H1 (cell line): ENCODE measurements at regions not wholly inside any gene's neighbourhood (a gene's known extent, or its start where the extent isn't known, plus 50 kb on each side); places are given as distances from the start of the nearest gene placed in this dataset.

Experiments
- CTCF ChIA-PET: fragments of 300-600 bp; sonication (Branson Sonifier 250); formaldehyde crosslinking; loops from one replicate; lab custom pipeline; 2021; ENCODE audit not compliant: partially characterized antibody; lab: Charles Lee
- POLR2A ChIA-PET: fragments of 300-600 bp; sonication (Branson Sonifier 250); formaldehyde crosslinking; loops from one replicate; lab custom pipeline; 2021; ENCODE audit warnings: inconsistent platforms; ENCODE audit not compliant: partially characterized antibody; lab: Charles Lee
- DNase-seq, 2 experiments: peaks; one replicate each; pipeline versions ENCODE4 v3.0.0 to v3.0.0-alpha.2; 2010 to 2022; ENCODE audit warnings: low spot score in 2 of 2, low read depth in 1 of 2, mixed read lengths in 1 of 2
- FAIRE-seq: peaks from 2 replicates; lab custom pipeline; 2011; peaks lifted over from hg19 to GRCh38; lab: Jason Lieb, UNC
- H2AFZ ChIP-seq: 2 replicates; pipeline ENCODE4 v1.8.1; 2012; ENCODE audit warnings: low read length, inconsistent platforms
- H2AK5ac ChIP-seq: 2 replicates; pipeline ENCODE4 v1.6.1; 2013; ENCODE audit warnings: low read depth, low read length
- H2BK120ac ChIP-seq: replicated peaks from 2 replicates; pipeline ENCODE3; 2013; ENCODE audit warnings: low read depth, low read length, inconsistent platforms
- H2BK12ac ChIP-seq: 2 replicates; pipeline ENCODE4 v1.6.1; 2013; ENCODE audit warnings: low read depth, low read length
- H2BK15ac ChIP-seq: 2 replicates; pipeline ENCODE4 v1.6.1; 2013; ENCODE audit warnings: low read length
- H2BK20ac ChIP-seq: 2 replicates; pipeline ENCODE4 v1.6.1; 2013; ENCODE audit warnings: low read length
- H2BK5ac ChIP-seq: 2 replicates; pipeline ENCODE4 v1.6.1; 2013; ENCODE audit warnings: low read depth, low read length
- H3K14ac ChIP-seq: 2 replicates; pipeline ENCODE4 v1.6.1; 2013; ENCODE audit warnings: inconsistent platforms; ENCODE audit not compliant: insufficient read length
- H3K18ac ChIP-seq: 2 replicates; pipeline ENCODE4 v1.6.1; 2013; ENCODE audit warnings: low read length; ENCODE audit errors: extremely low read depth
- H3K23ac ChIP-seq: 2 replicates; pipeline ENCODE4 v1.6.1; 2013; ENCODE audit warnings: inconsistent platforms; ENCODE audit not compliant: insufficient read length
- H3K23me2 ChIP-seq: 2 replicates; pipeline ENCODE4 v1.6.1; 2013; ENCODE audit warnings: low read depth, low read length
- H3K27ac ChIP-seq: 2 replicates; pipeline ENCODE4 v1.6.1; 2011; ENCODE audit warnings: low read depth, low read length, inconsistent platforms
- H3K27me3 ChIP-seq, 4 experiments: replicated peaks in 1 of 4; 1 replicate in 1 of 4; 2 replicates in 3 of 4; pipeline versions ENCODE4 v1.6.1 to v1.8.1; 2011 to 2013; ENCODE audit warnings: low read length in 3 of 4, mild to moderate bottlenecking in 3 of 4, inconsistent platforms in 2 of 4, mixed read lengths in 2 of 4, moderate library complexity in 1 of 4; ENCODE audit not compliant: control insufficient read depth in 3 of 4, insufficient read depth in 3 of 4; ENCODE audit errors: extremely low read depth in 1 of 4
- H3K36me3 ChIP-seq, 4 experiments: 2 replicates each; pipeline versions ENCODE4 v1.6.1 to v1.8.1; 2011 to 2013; ENCODE audit warnings: mild to moderate bottlenecking in 4 of 4, low read length in 3 of 4, moderate library complexity in 2 of 4, control low read depth in 1 of 4, inconsistent platforms in 1 of 4; ENCODE audit not compliant: insufficient read depth in 4 of 4, control insufficient read depth in 2 of 4
- H3K4ac ChIP-seq: replicated peaks from 2 replicates; pipeline ENCODE3; 2013; ENCODE audit warnings: low read length, low read depth, mixed read lengths, inconsistent platforms; ENCODE audit not compliant: insufficient read length
- H3K4me1 ChIP-seq, 4 experiments: replicated peaks in 1 of 4; 1 replicate in 1 of 4; 2 replicates in 3 of 4; pipeline versions ENCODE4 v1.6.1 to v1.8.1; 2011 to 2013; ENCODE audit warnings: low read length in 3 of 4, inconsistent platforms in 2 of 4, mixed read lengths in 1 of 4; ENCODE audit not compliant: insufficient read depth in 4 of 4, control insufficient read depth in 3 of 4
- H3K4me2 ChIP-seq, 2 experiments: 2 replicates each; pipeline versions ENCODE4 v1.6.1 to v1.8.1; 2011 to 2013; ENCODE audit warnings: low read depth in 2 of 2, low read length in 2 of 2, control low read depth in 1 of 2, inconsistent platforms in 1 of 2, mild to moderate bottlenecking in 1 of 2; ENCODE audit not compliant: insufficient read depth in 1 of 2
- H3K4me3 ChIP-seq, 4 experiments: fragments of 200-600, 300-600 bp in 1 of 4; sonication (generic), shearing (Covaris generic), sonication (Bioruptor Twin) in 1 of 4; 2 replicates each; pipeline versions ENCODE4 v1.5.1 to v1.8.1; 2011 to 2016; ENCODE audit warnings: low read length in 4 of 4, low read depth in 3 of 4, control low read depth in 2 of 4, inconsistent platforms in 2 of 4, mild to moderate bottlenecking in 2 of 4, mixed read lengths in 1 of 4, moderate library complexity in 1 of 4; ENCODE audit not compliant: insufficient read depth in 2 of 4; ENCODE audit errors: extremely low read depth in 1 of 4
- H3K56ac ChIP-seq: replicated peaks from 2 replicates; pipeline ENCODE3; 2013; ENCODE audit warnings: low read depth, mild to moderate bottlenecking, mixed read lengths, low read length, inconsistent platforms; ENCODE audit not compliant: insufficient read length
- H3K79me1 ChIP-seq: 2 replicates; pipeline ENCODE4 v1.6.1; 2013; ENCODE audit warnings: low read depth, low read length, control low read depth
- H3K79me2 ChIP-seq, 2 experiments: 2 replicates each; pipeline versions ENCODE4 v1.6.1 to v1.8.1; 2012 to 2013; ENCODE audit warnings: low read length in 2 of 2, mild to moderate bottlenecking in 2 of 2, inconsistent platforms in 1 of 2; ENCODE audit not compliant: insufficient read depth in 2 of 2, control insufficient read depth in 1 of 2
- H3K9ac ChIP-seq, 4 experiments: replicated peaks in 1 of 4; 1 replicate in 1 of 4; 2 replicates in 3 of 4; pipeline versions ENCODE4 v1.6.1 to v1.8.1; 2011 to 2013; ENCODE audit warnings: low read depth in 3 of 4, low read length in 3 of 4, control low read depth in 2 of 4, mild to moderate bottlenecking in 2 of 4, moderate library complexity in 2 of 4, inconsistent platforms in 1 of 4; ENCODE audit errors: extremely low read depth in 1 of 4
- H3K9me3 ChIP-seq, 2 experiments: 2 replicates each; pipeline versions ENCODE4 v1.6.1 to v1.8.1; 2012 to 2013; ENCODE audit warnings: mild to moderate bottlenecking in 2 of 2, moderate library complexity in 2 of 2, control low read depth in 1 of 2, inconsistent platforms in 1 of 2, low read depth in 1 of 2, low read length in 1 of 2, mixed read lengths in 1 of 2; ENCODE audit not compliant: insufficient read depth in 2 of 2
- H4K20me1 ChIP-seq, 2 experiments: replicated peaks in 1 of 2; 2 replicates each; pipeline versions ENCODE3 to v1.8.1; 2011 to 2013; ENCODE audit warnings: inconsistent platforms in 2 of 2, low read length in 2 of 2, mild to moderate bottlenecking in 1 of 2; ENCODE audit not compliant: insufficient read depth in 2 of 2, control insufficient read depth in 1 of 2
- H4K5ac ChIP-seq: 2 replicates; pipeline ENCODE4 v1.6.1; 2013; ENCODE audit warnings: low read length, low read depth, mixed read lengths, inconsistent platforms; ENCODE audit not compliant: insufficient read length
- H4K8ac ChIP-seq: 2 replicates; pipeline ENCODE4 v1.8.0; 2013; ENCODE audit warnings: mild to moderate bottlenecking, moderate library complexity, low read length, inconsistent platforms; ENCODE audit not compliant: insufficient read depth; ENCODE audit errors: extremely low read depth
- H4K91ac ChIP-seq: replicated peaks from 2 replicates; pipeline ENCODE3; 2013; ENCODE audit warnings: low read length, mixed read lengths, inconsistent platforms; ENCODE audit not compliant: insufficient read length
- CHD2 ChIP-seq: IDR thresholded peaks from 2 replicates; pipeline ENCODE4 v1.6.1; 2012; ENCODE audit warnings: low read length, improper control_type of control experiment
- HDAC2 ChIP-seq, 2 experiments: fragments of 300-600 bp in 1 of 2; sonication (generic) in 1 of 2; IDR thresholded peaks; 2 replicates each; pipeline ENCODE4 v1.6.1; 2011 to 2012; ENCODE audit warnings: low read depth in 2 of 2, low read length in 2 of 2, mild to moderate bottlenecking in 2 of 2, moderate library complexity in 2 of 2, borderline replicate concordance in 1 of 2, inconsistent platforms in 1 of 2
- JUND ChIP-seq: IDR thresholded peaks from 2 replicates; pipeline ENCODE4 v1.6.1; 2011; ENCODE audit warnings: mild to moderate bottlenecking, improper control_type of control experiment, low read length
- KDM4A ChIP-seq: IDR thresholded peaks from one replicate; pipeline ENCODE4 v1.7.1; 2012; ENCODE audit warnings: low read depth, mild to moderate bottlenecking, moderate library complexity, low read length, inconsistent platforms; ENCODE audit not compliant: severe bottlenecking
- RBBP5 ChIP-seq: IDR thresholded peaks from 2 replicates; pipeline ENCODE4 v1.7.1; 2012; ENCODE audit warnings: low read depth, mild to moderate bottlenecking, inconsistent platforms, low read length, moderate library complexity, borderline replicate concordance
- WGBS, 2 experiments: shearing (Covaris generic) in 1 of 2; methylation state at CpG; one replicate each; pipeline versions ENCODE4 v1.1.6 to v1.1.7; 2013 to 2015; ENCODE audit warnings: low lambda C conversion rate in 2 of 2, mixed read lengths in 2 of 2, inconsistent platforms in 1 of 2, low coverage in 1 of 2, missing lambda C conversion rate in 1 of 2; ENCODE audit not compliant: insufficient replicate concordance in 2 of 2, insufficient coverage in 1 of 2, insufficient read length in 1 of 2; ENCODE audit errors: extremely low coverage in 1 of 2, missing lambda C conversion rate in 1 of 2; 5-methylcytosine and 5-hydroxymethylcytosine counted together

DNA sequence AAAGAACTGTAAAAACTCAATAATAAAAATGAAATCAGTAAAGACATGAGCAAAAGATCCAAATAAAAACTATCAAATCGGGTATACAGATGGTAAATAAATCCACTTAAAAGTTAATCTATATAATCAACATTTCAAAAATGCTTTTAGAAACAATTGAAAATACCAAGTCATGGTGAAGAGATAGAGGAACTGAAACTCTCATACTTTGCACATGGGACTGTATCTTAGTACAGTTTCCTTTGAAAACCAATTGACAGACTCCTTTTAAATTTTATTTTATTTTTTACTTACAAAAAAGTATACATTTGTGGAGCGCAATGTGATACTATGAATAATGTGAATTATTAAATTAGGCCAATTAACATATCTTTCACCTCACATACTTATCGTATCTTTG is 98.6 kb upstream of the FAR2 start:
- H2BK5ac ChIP-seq, result no peak overlapping the region
- H3K23me2 ChIP-seq, result no peaks in the 10 kb centered on the region
- no peak overlapping the region for H3K23ac ChIP-seq
- no peak overlapping the region for H2BK20ac ChIP-seq
- H3K4ac ChIP-seq, result no peak overlapping the region
- no peak overlapping the region for H3K18ac ChIP-seq
- no peaks in the 10 kb centered on the region for H4K20me1 ChIP-seq
- no peak overlapping the region for H2AFZ ChIP-seq
- POLR2A ChIA-PET, result no interaction called here
- FAIRE-seq (no peak), DNase-seq (no peak)
- no peak overlapping the region for H3K9ac ChIP-seq
- no peaks in the 10 kb centered on the region for H3K27me3 ChIP-seq
- no peak overlapping the region for H3K14ac ChIP-seq
- no peak overlapping the region for H2AK5ac ChIP-seq
- H3K27ac ChIP-seq, result no peak overlapping the region
- H3K4me3 ChIP-seq, result no peak overlapping the region
- H3K4me1 ChIP-seq, result no peaks in the 10 kb centered on the region
- H3K79me2 ChIP-seq, result no peaks in the 10 kb centered on the region
- H2BK15ac ChIP-seq, result no peak overlapping the region
- CTCF ChIA-PET, result no interaction called here
- no peaks in the 10 kb centered on the region for H3K36me3 ChIP-seq
- H3K9me3 ChIP-seq, result no peaks in the 10 kb centered on the region
- H4K8ac ChIP-seq, result no peak overlapping the region
- H3K56ac ChIP-seq, result no peak overlapping the region
- TF ChIP-seq CHD2 (no peak), JUND (no peak), HDAC2 (IDR thresholded peaks at IDR 0.05; ENCODE audit: borderline replicate concordance in 1 of 2, low read depth in 2 of 2, low read length in 2 of 2) (no peak), KDM4A (no peak), RBBP5 (no peak)
- TF ChIP-seq, all 59 proteins: peak for 0
- Histone ChIP-seq H3K4me2 (no peak overlapping the region), H2BK12ac (no peak overlapping the region), H3K79me1 (no peaks in the 10 kb centered on the region), H4K91ac (no peak overlapping the region), H4K5ac (no peak overlapping the region), H2BK120ac (no peak overlapping the region)
- 61% methylated on average over 3 of the region's 3 CpGs; no CpG with 5 or more reads in 1 of the 2 experiments for WGBS, 2 experiments
